ENCODE measurements at regions not wholly inside any gene's neighbourhood (a gene's known extent, or its start where the extent isn't known, plus 50 kb on each side); places are given as distances from the start of the nearest gene placed in this dataset.

GRCh38 chr6:114718186-114718585 lies 375.4 kb upstream of the HS3ST5 start:
- TF ChIP-seq CTCF (IDR thresholded peaks at IDR 0.05 in 8 of 11, conservative IDR thresholded peaks at IDR 0.05 in 3 of 11) (no peak), POLR2A (IDR thresholded peaks at IDR 0.05) (no peak), POLR2AphosphoS5 (IDR thresholded peaks at IDR 0.05) (no peak)
